WI38 (cell line): ENCODE measurements at regions not wholly inside any gene's neighbourhood (a gene's known extent, or its start where the extent isn't known, plus 50 kb on each side); places are given as distances from the start of the nearest gene placed in this dataset.
"Not testable (repeated sequence)": the region's sequence is repeated elsewhere in the genome, so short reads cannot be mapped to it uniquely, and the experiment has no call there.

ENCODE experiments used
- H3K4me3 ChIP-seq: 2 replicates; pipeline ENCODE4 v1.5.1; 2011; ENCODE audit warnings: low read depth, mild to moderate bottlenecking, control low read depth, low read length
- TF ChIP-seq, protein P1 (sequence below): IDR thresholded peaks from 2 replicates; pipeline ENCODE4 v1.5.1; 2012; ENCODE audit warnings: low read depth, mild to moderate bottlenecking, control low read depth, low read length

DNA sequence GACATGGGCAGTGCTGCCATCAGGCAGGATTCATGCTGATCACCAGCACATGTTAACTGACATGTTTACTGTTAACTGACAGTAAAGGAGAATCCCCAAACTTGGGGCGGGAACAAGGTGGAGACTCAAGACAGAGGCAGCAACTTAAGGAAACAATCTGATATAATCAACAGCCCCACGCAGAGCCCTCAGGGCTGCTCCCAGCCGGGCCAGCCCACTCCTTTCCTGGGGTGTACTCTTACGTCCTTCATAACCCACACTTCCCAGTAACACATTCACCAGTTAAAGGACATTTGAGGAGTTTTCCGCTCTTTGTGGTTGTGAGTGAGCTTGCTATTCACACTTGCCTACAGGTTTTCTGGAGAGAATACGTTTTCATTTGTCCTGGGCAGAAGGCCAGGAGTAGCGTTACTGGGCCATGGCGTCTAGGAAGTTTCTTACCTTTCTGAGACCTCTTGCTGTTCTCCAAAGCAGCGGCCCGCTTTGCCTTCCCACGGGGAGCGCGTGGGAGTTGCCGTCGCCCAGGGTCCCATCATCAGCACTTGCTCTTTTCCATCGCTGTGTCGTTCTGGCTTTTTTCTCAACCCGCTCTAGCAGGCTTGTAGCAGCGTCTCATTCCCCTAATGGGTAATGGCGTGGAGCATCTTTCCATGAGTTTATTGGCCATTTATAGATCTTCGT, 56.4 kb downstream of the FOXF2 start:
- H3K4me3 ChIP-seq, result no peak overlapping the region
- TF ChIP-seq, protein P1, sequence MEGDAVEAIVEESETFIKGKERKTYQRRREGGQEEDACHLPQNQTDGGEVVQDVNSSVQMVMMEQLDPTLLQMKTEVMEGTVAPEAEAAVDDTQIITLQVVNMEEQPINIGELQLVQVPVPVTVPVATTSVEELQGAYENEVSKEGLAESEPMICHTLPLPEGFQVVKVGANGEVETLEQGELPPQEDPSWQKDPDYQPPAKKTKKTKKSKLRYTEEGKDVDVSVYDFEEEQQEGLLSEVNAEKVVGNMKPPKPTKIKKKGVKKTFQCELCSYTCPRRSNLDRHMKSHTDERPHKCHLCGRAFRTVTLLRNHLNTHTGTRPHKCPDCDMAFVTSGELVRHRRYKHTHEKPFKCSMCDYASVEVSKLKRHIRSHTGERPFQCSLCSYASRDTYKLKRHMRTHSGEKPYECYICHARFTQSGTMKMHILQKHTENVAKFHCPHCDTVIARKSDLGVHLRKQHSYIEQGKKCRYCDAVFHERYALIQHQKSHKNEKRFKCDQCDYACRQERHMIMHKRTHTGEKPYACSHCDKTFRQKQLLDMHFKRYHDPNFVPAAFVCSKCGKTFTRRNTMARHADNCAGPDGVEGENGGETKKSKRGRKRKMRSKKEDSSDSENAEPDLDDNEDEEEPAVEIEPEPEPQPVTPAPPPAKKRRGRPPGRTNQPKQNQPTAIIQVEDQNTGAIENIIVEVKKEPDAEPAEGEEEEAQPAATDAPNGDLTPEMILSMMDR, result no peak

DNA sequence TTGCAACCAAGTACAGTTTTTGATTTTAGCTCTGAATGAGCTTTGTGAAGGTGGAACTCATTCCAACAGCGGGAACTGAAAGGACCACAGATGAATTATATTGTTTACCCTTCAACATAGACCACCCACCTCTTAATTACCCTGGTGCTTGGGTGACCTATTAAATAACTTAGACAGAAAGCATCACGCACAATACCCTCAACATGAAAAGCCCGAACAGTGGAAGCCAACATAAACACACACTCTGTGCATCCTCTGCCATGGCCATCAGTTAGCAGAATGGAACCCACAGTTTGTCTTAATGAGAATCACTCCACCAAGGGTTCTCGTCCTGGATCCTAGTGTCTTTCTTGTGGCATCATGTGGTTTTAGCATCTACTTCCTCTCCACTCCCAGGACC, 60.5 kb downstream of the FOXF2 start:
- H3K4me3 ChIP-seq, result no peak overlapping the region
- TF ChIP-seq, protein P1, result no peak

DNA sequence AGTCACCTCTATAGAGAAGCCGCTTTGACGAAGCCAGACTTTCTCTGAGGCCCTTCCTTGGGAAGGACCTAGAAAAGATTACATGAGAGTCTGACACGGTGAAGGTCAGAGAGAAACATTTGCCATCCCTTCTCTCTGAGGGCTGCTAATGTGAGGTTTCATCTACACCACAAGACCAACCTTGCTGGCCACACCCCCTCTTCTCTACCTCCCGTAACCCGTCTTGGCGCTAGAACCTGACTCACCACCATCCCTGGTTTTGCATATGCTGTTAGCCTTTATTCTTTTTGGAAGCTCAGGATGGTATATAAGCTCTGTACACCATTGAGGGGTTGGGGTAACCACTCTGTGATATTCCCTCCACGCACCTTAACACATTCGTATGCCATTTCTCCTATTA, 63.6 kb downstream of the FOXF2 start:
- TF ChIP-seq, protein P1, result no peak
- H3K4me3 ChIP-seq, result no peak overlapping the region

DNA sequence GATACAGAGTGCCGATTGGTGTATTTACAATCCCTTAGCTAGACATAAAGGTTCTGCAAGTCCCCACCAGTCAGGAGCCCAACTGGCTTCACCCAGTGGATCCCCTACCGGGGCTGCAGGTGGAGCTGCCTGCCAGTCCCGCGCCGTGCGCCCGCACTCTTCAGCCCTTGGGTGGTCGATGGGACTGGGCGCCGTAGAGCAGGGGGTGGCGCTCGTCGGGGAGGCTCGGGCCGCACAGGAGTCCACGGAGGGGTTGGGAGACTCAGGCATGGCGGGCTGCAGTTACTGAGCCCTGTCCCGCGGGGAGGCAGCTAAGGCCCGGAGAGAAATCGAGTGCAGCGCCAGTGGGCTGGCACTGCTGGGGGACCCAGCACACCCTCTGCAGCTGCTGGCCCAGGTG, 67.4 kb downstream of the FOXF2 start:
- not testable (repeated sequence) for H3K4me3 ChIP-seq

DNA sequence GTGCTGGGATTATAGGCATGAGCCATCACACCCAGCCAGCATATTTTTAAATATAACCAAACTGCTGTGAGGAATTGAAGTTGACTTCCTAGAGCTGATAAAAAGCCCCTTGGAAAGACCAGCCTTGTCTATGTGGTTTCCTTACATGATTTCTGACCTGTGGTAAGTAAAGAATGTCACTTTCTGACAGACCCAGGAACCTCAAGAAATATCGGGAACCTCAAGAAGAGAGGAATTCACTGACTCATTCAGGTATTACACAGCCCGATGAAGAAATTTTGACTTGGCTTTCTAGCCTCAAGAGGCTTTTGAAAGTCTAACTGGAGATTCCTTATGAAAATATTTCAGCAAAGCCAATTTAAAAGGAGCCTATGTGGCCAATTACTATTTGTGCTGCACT, 71.8 kb downstream of the FOXF2 start:
- H3K4me3 ChIP-seq, result no peak overlapping the region
- TF ChIP-seq, protein P1, result no peak

DNA sequence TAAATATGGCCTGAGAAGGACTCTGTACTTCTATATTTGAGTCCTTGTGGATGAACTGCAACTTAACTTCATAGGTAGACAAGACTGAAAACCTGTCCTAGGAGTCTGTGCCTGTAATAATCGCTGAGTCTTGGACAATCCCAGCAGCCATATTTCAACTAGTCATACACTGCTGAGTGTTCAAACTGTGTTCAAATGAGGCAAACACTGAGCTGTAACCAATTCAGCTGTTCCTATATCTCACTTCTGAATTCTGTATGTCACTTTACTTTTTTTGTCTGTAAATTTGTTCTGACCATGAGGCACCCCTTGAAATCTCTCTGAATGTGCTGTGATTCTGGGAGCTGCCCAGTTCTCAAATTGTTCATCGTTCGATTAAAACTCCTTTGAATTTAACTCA, 72.4 kb downstream of the FOXF2 start:
- no peak overlapping the region for H3K4me3 ChIP-seq
- TF ChIP-seq, protein P1, result no peak

DNA sequence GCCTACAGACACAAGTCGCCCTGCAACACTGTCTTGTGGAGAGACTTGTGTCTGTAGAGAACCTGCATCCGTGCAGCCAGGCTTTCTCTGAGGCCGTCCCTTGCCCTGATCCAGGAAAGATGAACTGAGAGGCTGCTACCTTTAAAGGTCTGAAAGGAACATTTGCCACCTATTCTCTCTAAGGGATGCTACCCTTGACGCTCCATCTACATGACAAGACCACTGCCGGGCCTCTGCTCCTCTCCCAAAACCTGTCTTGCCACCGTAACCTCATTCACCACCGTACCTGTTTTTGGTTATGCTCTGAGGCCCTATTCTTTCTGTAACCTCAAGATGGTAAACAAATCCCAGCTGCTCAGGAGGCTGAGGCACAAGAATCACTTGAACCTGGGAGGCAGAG, 73.9 kb downstream of the FOXF2 start:
- TF ChIP-seq, protein P1, result no peak
- no peak overlapping the region for H3K4me3 ChIP-seq

DNA sequence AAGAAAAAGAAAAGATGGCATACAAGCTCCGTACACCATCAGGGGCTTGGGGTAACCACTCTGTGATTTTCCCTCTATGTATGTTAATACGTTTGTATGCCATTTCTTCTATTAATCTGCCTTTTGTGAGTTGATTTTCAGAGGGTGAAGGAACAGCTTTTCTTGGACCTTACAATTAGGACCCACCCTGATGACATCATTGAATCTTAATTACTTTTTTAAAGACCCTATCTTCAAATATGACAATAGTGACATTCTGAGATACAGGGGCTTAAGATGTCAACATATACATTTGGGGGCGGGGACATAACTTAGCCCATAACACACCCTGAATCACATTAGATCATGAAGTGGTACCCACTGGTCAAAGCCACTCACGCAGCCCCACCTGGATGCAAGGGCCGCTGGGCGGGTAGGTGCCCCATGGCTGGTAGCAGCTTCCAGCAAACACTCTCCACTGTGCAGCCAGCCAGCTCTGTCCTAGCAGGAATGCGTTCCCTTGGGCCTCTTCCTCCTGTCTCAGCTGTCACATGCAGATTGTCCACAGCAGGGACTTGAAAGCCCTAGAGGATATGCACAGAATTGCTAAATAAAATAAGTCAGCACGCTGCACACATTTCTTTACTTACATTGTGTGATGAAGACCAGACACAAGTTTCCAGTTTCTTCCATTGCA, 74.5 kb downstream of the FOXF2 start:
- TF ChIP-seq, protein P1, result no peak
- H3K4me3 ChIP-seq, result no peak overlapping the region
